Lung microvascular endothelial cell (primary cell): ENCODE measurements at regions not wholly inside any gene's neighbourhood (a gene's known extent, or its start where the extent isn't known, plus 50 kb on each side); places are given as distances from the start of the nearest gene placed in this dataset.
A peak's percentile ranks its signal among the peaks of the same experiment; 100 is the strongest.

Source experiments
- DNase-seq, 2 donors: peaks; one replicate each; pipeline versions ENCODE4 v3.0.0 to v3.0.0-alpha.2; 2010; ENCODE audit warnings: low read depth in 2 of 2

DNA sequence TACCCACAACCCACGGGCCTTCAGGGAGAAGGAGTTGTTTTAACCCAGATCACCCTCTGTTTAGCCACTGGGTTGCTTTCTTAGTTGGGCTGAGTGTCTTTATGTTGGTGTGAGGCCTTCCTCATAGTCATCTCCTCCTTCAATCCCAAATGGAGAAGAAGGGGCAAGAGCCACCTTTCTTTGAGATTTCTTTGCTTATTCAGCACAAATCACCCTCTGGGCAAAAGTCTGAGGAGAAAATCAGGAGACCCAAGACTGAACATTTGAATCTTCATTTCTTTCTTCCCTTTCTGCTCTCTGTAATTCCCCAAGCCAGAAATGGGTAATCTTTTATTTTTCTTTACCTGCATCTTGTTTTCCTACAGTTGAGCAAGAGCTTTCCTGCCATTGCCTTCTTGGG is 329.0 kb downstream of the TLE4 start:
- no peak for DNase-seq

DNA sequence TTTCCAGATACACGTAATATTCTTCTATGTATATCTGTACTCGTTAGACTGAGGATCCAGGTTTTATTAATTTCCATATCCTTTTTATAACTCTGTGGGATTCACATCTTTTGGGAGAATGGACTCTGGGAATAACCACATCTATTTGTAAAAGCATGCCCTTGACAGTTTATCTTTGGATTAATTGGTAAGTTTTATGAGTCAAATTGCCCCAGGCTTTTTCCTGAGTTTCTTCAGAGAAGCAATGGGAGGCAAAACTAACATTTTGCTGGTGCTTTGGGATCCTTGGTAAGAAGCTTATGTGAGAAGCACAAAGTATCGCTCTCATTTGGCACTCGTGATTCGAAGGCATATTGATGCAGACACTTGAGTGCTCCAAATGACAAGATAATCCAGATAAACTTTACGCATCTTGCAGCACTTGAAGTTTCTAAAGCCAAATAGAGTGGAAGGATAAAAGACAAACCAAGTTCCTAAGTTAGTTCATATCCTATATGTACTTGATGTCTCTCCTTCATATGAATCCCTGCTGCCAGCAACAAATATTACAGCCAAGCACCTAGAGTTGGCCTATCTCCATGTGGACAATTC is 324.7 kb downstream of the TLE4 start:
- no peak for DNase-seq

DNA sequence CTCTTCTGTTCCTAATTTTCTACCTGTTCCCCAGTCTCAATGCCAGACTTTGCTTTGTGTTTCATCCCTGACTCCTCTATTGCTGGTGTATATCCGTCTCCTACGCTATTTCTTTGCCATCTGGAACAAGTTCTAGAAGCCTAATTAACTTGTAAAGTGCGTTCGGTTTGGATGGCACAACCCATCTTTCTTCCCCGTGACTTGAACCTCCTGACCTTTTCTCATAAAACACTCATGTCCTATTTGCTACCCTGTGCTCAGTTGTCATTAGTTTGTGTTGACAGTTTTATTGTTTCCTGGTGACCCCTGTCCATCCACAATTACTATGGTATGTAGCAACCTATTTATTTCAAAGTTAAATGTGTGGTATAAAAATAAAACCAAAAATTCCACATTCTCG is 323.5 kb downstream of the TLE4 start:
- DNase-seq, result no peak

DNA sequence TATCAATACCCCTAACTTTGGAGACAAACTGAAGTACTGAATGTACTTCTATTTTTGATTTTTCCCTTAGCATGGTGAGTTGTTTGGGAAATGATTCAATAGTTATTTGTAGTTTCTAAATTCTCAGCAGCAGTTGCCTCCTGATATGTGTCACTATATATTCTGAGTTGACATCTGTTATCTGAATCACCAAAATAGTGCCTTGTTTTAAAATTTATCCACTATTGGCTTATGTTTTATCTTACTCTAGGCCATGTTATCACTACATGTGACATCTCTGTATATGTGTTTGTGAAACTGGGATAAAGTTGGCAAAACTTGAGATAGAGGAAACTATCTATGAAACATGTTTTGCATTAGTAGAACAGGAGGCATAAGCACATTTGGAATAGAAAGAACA is 317.6 kb downstream of the TLE4 start:
- DNase-seq, result no peak

DNA sequence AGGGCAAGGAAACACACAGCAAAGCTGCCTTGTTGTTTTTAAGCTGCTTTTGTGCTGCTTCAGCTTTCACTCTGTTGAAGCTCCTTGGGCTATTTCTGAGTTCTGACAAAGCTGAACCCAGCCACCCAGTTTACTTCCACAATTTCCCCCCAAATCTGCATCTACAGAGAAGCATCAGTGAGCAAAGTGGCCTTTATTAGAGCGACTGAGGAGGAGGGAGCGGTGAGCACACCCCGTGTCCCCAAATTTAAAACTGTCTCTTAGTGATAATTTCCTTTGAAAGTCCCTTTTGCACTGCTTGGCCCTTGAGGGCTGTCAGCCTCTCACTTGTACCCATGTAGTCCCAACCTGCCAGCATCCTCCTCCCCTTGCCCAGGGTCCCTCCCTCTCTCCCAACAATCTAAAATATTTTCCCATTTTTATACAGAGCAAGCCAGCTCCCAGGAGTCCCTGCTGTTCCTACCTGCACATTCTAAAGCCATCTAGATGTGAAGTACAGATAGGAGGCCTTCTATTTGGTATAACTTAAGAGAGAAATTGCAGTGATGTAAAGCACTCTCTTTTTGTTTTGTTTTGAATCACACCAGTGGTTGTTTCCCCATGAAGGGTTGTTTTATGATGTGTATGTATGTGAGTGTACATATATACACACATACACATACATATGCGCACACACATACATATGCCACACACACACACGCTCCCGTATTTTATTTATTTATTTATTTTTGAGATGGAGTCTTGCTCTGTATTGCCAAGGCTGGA is 313.5 kb downstream of the TLE4 start:
- DNase-seq, result no peak

DNA sequence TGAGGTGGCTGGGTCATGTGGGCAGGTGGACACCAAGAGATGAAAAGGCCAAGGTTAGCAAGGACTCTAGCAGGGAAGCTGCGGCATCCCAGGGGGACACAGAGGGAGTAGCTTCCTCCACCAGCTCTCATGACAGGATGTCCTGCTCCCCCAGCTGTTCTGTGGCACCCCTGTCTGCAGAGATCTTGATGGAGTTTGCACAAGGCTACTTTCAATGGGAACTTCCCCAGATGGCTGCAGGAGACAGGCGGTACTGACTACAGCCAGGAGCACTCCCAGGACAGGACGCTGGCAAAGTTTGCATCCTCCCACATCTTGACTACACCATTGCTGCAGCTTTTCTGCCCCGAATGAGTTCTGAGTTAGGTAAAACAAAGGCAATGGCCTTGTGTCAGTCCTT is 312.8 kb downstream of the TLE4 start:
- DNase-seq, result no peak

DNA sequence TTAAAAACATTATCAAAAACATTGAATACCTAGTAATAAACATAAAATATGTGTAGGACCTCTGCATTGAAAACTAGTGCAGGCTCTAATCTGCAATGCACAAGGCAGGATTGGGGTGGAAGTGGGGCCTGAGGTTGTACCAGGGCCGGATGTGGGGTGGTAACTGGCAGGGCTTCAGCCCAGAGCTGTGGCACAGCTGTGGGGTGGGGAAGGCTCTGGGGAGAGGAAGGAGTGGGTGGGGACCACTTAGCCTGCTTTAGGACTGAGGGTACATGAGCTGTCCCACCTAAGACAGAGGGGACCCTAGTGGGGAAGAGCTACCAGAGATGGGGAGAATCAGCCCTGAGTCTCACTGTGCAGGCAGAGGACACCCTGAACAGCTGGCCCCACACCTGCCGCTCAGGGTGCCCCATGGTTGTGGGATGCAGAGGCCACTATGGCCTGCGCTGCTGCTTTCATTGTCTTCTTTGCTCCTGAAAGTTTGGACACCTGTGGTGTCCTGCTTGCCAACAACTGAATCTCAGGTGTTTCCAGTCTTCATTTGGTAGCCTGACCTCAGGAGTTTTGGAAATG is 311.4 kb downstream of the TLE4 start:
- DNase-seq, result no peak

DNA sequence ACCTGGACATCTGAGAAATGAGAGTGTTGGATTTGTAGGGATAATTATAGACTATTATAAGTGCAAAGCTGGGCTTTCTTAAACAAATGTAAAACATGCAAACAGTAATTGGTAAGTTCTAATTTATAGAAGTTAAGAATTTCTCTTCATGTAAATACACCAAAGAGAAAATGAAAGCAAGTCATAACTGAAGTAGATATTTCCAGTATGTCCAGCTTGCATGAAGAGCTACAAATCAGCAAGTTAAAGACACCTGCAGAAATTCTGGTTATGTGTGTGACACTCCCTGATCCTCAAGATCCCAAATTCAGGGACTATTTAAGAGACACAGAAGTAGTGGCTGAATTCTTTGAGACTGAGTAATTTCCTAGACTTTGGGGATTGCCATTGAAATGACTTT is 308.9 kb downstream of the TLE4 start:
- DNase-seq, result no peak

DNA sequence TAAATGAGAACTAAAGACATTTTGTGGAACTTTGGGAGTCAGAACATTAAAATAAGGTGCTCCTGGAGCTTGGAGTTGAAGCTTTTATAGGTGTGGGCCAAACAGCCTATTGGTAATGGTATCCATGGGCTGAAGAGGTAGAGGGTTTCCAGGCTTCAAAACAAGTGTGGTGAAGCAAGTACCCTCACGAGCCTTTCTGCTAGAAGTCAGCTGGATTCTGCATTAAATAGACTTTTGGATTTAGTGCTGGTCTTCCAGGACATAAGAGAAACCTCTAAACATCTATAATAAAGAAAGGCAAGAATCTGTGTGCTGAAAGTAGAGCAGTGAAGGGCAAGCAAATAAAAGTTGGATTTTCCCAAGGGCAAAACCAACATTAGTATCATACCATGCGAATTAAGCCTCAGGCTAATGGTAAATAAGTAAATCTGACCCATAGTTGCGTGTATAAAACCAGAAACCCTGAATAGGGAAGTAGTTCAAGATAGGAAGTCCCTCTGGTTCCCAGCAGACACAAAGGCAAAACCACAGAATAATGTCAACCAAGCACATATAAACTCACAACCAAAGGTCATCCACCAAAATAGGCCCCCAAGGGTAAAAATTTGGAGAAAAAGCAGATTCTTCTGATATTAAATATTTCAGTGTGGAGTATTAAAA is 306.3 kb downstream of the TLE4 start:
- no peak for DNase-seq

DNA sequence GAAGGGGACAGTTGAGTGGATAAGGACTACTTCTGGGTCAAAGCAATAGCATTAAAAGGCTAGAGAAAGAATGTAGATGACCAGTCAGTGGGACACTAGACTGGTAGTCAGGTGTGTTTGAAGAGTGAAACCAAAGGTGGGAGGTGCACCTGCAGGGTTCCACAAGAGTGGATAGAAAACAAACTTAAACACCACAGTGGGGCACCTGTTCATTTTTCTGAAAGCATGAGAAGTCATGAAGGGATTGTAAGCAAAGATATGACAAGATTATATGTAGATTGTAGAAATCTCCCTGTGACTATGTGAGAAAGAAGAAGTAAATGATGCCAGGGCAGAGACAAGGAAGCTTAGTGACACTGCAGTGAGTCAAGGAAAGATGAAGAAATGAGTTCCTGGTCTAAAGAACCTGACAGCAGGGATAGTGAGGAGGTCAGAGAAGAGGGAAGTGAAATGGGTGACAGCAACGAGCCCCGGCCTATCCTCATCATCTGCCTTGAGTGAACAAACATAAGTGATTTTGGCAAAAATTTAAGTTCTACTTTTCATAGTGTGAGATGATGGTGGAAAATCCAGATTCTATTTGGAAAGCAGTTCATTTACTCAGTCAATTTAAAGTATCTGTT is 296.9 kb downstream of the TLE4 start:
- DNase-seq, result no peak

DNA sequence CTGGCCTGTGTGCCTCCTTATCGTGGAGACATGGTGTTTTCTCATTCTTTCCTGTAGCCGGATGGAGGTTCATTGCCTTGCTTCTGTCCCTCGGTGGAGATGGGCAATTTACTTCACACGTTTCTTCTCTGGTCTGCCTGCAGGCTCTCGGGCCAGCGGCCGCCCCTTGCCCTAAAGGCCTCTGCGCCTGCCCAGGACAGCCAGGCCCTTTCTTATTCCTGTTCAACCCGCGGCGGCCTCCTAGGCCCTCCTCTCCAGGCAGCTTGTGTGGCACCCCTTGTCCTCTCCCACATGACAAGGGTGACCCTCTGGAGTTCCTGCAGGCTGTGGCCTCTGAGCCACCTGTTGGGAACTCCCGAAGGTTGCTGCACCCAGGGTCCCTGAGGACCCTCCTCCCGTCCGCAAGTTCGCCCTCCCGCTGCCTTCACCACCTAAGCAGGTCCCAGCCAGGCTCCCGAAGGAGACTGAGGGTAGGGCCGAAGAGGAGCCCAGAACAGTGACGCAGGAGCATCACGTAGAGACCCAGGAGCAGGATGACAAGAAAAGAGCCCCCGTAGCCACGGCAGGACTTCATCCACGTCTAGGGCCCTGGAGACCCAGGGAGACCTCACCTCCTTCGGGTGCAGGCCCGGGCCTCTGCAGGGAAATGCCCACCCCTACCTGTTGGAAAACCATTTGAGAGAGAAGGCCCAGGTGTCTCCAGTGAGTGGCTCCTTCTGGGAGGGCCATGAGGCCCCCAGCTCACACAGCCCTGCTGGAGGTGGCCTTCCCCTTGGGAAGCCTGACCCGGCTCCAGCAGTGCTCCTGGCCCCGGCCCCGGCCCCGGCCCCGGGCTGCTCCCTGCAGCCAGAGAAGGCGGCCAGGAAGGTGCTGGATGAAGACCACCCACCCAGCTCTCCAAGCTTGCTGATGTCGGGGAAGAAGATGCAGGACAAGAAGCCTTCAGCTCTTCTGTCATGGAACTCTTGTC is 291.4 kb downstream of the TLE4 start:
- no peak for DNase-seq

DNA sequence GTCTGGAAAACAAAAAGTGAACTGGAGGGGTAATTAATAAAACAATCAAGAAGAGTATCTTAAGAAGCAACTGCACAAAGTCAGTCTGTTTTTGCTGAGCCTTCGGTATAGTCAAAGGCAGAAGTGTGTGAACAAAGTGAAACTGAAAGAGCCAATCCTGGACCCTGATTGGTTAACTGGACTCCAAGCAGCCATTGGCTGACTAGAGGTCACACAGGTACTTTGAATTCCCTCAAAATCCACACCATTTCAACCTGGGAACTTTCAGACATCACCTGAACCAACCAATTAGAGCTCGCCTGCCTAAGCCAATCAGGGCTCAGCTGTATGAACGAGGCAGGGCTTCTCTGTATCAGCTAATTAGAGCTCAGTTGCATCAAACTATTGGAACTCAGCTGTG is 286.7 kb downstream of the TLE4 start:
- peak; percentile 14 to 42 for DNase-seq

DNA sequence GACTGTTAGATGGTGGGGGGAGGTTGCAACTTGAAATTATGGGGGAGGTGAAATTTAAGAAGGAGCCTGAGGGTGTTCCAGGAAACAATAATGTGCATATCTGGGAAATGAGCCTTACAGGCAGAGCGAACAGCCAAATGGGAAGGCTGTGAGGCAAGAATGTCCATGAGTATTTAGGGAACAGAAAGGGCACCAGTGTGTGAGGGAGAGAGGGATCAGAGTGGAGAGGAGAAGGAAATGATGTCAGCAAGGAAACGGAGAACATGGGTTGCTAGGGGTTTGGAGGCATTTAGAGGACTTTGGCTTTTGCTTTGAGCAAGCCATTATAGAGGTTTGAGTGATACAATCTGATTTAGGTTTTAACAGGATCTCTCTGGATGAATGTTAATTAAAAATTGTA is 285.4 kb downstream of the TLE4 start:
- no peak for DNase-seq

DNA sequence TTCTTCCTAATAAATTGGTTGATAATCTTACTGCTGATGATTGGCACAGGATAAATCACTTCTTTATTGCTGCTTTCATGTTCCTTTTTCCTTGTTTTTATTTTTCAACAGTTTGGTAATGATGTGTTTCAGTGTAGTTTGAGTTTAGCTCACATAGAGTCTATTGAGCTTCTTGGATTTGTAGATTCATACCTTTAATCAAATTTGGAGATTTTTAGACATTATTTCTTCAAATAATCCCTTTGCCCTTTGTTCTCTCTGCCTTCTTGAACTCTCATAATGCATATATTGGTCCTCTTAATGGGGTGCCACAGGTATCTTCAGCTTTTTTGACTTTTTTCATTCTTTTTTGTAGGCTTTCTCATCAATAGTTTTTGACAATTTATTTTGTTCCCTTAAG is 275.3 kb downstream of the TLE4 start:
- DNase-seq, result no peak

DNA sequence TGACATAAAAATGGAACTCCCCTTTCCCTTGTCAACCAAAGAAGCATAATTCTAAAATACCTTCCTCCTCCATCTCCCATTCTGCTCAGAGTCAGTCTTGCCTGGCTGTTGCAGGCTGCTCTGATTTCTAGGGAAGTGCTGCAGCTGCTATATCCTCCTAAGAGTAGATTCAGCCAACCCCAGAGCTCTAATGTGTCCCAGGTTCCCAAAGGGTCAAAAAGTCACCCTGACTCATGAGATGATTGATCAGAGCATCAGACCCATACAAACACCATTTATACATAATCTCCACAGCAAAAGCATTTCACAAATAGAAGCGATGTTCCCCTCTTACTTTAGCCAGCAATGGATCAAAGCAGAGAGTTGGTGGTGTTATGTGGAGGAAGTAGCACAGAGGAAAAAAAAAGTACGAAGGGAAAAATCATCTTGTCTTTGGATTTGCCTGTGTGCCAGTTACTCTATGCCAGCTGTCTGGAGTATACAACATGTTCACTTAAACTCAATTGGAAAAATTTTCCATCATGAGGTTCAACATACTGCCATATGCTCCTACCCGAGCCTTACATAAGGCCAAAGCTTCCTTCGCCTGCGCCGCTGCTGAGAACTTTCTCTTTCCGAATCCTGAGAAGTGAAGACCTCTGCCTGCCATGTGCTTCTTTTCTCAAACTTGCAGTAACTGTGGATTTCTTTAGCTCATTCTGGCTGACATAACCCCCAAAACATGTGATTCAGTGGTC is 258.0 kb downstream of the TLE4 start:
- no peak for DNase-seq

DNA sequence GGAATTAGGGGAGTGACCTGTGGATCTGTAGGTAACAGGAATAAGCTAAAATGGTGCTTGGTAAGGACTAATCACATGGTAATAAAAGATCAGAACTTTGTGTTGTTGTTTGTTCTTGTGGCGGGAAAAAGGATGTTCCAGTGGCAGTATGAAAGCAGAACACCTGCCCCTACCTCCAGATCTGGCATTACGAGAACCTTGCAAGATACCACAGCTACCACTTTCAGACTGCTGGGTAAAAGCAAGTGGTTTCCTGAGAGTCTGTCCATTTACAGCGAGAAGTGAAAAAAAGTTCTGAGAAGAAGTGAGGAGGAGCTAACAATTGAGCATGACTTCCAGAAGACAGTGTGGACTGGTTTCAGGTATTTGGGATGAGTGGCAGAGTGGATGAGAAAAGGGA is 252.5 kb downstream of the TLE4 start:
- no peak for DNase-seq

DNA sequence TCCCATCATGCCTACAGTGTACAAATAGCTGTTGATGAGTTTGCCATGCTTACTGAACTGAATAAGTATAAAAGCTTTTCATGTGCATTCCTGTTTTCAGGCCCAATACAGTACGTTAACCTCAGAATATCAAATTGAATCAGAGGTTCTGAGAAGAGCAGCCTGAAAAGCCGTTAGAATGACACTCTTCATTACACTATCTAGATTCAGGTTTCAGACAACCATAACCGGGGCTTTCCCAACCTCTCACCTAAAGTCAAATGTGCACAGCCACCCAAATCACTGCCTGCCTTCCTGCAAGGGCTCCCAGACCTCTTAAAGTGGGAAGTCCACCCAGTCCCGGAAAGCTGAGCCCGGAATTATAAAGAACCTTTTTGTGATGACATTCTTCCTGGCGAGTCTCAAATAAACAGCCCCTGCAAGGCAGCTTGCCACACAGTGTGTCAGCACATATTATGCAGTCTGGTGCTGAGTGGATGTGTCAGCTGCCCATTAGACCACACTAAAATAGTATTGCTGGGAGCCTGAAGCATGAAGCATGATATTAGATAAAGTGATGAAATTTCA is 245.8 kb downstream of the TLE4 start:
- no peak for DNase-seq

DNA sequence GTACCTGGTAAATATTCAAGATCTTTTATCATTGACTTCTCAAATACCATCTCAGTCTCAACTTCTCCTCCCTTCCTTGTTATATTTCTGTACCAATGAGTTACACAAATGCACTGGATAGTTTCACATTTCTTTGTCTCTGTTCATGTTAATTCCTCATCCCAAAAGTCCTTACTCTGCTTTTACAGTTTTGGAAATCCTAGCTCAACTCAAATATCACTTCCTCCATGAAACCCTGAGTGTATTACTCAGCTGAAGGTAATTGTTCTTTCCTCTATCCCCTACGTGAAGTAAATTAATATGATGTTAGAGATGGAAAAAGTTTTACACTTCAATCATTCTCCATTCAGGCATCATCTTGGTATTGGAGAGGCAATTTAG is 241.5 kb downstream of the TLE4 start:
- DNase-seq, result no peak

DNA sequence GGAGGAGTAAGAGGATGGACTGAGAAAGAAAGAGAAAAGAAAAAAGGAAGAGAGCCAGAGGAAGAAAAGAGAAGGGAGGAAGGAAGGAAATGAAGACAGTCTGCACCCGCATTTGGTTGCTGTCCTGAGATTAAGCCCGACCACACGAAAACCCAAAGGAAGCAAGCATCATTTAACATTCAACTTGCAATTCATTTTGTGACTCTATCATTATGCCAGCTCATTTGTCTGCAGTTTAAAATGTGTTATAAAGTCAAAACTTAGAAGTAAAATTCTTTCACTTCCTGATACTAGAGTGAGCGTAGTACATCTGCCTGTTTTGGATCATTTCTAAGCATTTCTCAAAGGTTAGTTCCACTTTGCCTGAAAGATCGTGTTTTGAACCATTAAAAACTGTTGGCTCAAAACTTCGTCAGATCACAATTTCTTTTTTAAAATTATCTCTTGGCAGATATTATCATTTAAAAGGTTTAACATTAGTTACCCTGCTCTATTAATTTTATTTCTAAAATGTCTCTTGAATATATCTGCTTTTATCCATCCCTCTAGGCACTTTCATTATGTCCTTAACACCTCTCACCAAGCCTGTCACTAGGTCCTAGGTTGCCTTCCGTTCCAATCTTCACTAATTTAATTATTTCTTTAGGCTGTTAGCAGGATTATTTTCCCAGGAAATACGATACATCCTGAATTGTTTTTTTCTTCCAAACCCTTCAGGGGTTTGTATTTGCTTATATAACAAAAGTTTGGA is 240.9 kb downstream of the TLE4 start:
- no peak for DNase-seq
